OCI-LY3 (cell line): ENCODE measurements at regions not wholly inside any gene's neighbourhood (a gene's known extent, or its start where the extent isn't known, plus 50 kb on each side); places are given as distances from the start of the nearest gene placed in this dataset.

Source experiments
- CTCF ChIP-seq: fragments of 200-600, 300-600 bp; sonication (generic); IDR thresholded peaks from 2 replicates; pipeline ENCODE4 v1.5.1; 2014; ENCODE audit warnings: antibody characterized with exemption, low read length, low read depth
- EZH2phosphoT487 ChIP-seq: fragments of 200-600 bp; shearing (Covaris generic); IDR thresholded peaks from 2 replicates; pipeline ENCODE4 v1.6.1; 2018; ENCODE audit warnings: antibody characterized with exemption, mixed run types, low read depth

GRCh38 chr21:28342212-28342810 is 650.4 kb downstream of the LTN1 start:
- no peak for TF ChIP-seq EZH2phosphoT487
- TF ChIP-seq CTCF, result no peak
